Activated T-cell treated with anti-CD3 and anti-CD28 coated beads, Interleukin-2, amount 50 U/mL, for 72 hours (primary cell): ENCODE measurements at regions not wholly inside any gene's neighbourhood (a gene's known extent, or its start where the extent isn't known, plus 50 kb on each side); places are given as distances from the start of the nearest gene placed in this dataset.
"Not testable (repeated sequence)": the region's sequence is repeated elsewhere in the genome, so short reads cannot be mapped to it uniquely, and the experiment has no call there.

Source experiments
- ATAC-seq, 2 donors: fragments of 150-1000 bp; cut with Tn5 transposase; replicated peaks in 1 of 2; 2 replicates each; pipeline ENCODE4 v1.10.0; 2021; ENCODE audit warnings: moderate library complexity in 2 of 2, mild to moderate bottlenecking in 1 of 2
- DNase-seq, 2 donors: peaks; one replicate each; pipeline ENCODE4 v3.0.0; 2021 to 2022; ENCODE audit warnings: mixed read lengths in 1 of 2
- H3K27ac Mint-ChIP-seq: one replicate; pipeline ENCODE4 v1.8.0; 2022; ENCODE audit warnings: mild to moderate bottlenecking, moderate library complexity, mixed read lengths
- H3K27me3 Mint-ChIP-seq: one replicate; pipeline ENCODE4 v1.8.0; 2022; ENCODE audit warnings: low read depth, mixed read lengths
- H3K36me3 Mint-ChIP-seq, 2 donors: one replicate each; pipeline ENCODE4 v1.8.0; 2022; ENCODE audit warnings: mixed read lengths in 2 of 2, mild to moderate bottlenecking in 1 of 2; ENCODE audit not compliant: insufficient read depth in 2 of 2
- H3K4me1 Mint-ChIP-seq: one replicate; pipeline ENCODE4 v1.8.0; 2022; ENCODE audit warnings: low read depth, mixed read lengths
- H3K4me3 Mint-ChIP-seq, 2 donors: one replicate each; pipeline ENCODE4 v1.8.0; 2022; ENCODE audit warnings: mild to moderate bottlenecking in 2 of 2, mixed read lengths in 2 of 2, moderate library complexity in 2 of 2
- H3K9me3 Mint-ChIP-seq, 2 donors: one replicate each; pipeline ENCODE4 v1.8.0; 2022; ENCODE audit warnings: mixed read lengths in 2 of 2

GRCh38 chr5:82551192-82551591 is 273.0 kb upstream of the RPS23 start:
- no peaks in the 10 kb centered on the region for H3K36me3 Mint-ChIP-seq
- no peak overlapping the region for H3K4me3 Mint-ChIP-seq
- no peaks in the 10 kb centered on the region for H3K27me3 Mint-ChIP-seq
- ATAC-seq (no peak), DNase-seq (no peak)
- H3K27ac Mint-ChIP-seq = no peak overlapping the region
- no peaks in the 10 kb centered on the region for H3K4me1 Mint-ChIP-seq
- H3K9me3 Mint-ChIP-seq = no peaks in the 10 kb centered on the region

GRCh38 chr5:82549263-82549662 is 271.1 kb upstream of the RPS23 start:
- Mint-ChIP-seq H3K36me3 (no peaks in the 10 kb centered on the region), H3K27me3 (no peaks in the 10 kb centered on the region), H3K4me3 (no peak overlapping the region), H3K27ac (no peak overlapping the region), H3K4me1 (no peaks in the 10 kb centered on the region), H3K9me3 (no peaks in the 10 kb centered on the region)
- no peak for ATAC-seq
- DNase-seq = no peak

DNA sequence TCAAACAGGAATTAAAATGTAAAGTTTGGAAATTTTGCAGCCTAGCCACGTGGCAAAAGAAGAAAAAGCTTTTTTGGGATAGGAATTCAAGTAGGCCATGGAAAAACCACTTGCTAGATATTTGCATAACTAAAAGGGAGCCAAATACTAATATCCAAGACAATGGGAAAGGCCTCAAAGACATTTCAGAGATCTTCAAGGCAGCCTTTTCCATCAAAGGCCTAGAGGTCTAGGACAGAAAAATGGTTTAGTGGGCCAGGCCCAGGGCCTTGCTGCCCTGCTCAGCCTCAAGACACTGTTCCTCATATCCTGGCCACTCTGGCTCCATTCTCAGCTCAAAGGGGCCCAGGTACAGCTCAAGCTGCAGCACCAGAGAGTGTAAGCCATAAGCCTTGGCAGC is 265.9 kb upstream of the RPS23 start:
- H3K4me3 Mint-ChIP-seq = no peak overlapping the region
- H3K9me3 Mint-ChIP-seq = peaks cover 0 to 2% of the 10 kb centered on the region in 2 donors
- ATAC-seq (no peak), DNase-seq (no peak)
- no peaks in the 10 kb centered on the region for H3K4me1 Mint-ChIP-seq
- no peaks in the 10 kb centered on the region for H3K27me3 Mint-ChIP-seq
- H3K27ac Mint-ChIP-seq = no peak overlapping the region
- no peaks in the 10 kb centered on the region for H3K36me3 Mint-ChIP-seq

- peaks cover 22% of the 10 kb centered on the region for H3K27me3 Mint-ChIP-seq
- H3K9me3 Mint-ChIP-seq = peaks cover 0 to 2% of the 10 kb centered on the region in 2 donors
- DNase-seq = no peak
- H3K4me1 Mint-ChIP-seq = no peaks in the 10 kb centered on the region
- no peak overlapping the region for H3K4me3 Mint-ChIP-seq
- ATAC-seq = no peak
- H3K27ac Mint-ChIP-seq = no peak overlapping the region
- no peaks in the 10 kb centered on the region for H3K36me3 Mint-ChIP-seq
Measured at GRCh38 chr5:82540301-82540700, 262.1 kb upstream of the RPS23 start.

DNA sequence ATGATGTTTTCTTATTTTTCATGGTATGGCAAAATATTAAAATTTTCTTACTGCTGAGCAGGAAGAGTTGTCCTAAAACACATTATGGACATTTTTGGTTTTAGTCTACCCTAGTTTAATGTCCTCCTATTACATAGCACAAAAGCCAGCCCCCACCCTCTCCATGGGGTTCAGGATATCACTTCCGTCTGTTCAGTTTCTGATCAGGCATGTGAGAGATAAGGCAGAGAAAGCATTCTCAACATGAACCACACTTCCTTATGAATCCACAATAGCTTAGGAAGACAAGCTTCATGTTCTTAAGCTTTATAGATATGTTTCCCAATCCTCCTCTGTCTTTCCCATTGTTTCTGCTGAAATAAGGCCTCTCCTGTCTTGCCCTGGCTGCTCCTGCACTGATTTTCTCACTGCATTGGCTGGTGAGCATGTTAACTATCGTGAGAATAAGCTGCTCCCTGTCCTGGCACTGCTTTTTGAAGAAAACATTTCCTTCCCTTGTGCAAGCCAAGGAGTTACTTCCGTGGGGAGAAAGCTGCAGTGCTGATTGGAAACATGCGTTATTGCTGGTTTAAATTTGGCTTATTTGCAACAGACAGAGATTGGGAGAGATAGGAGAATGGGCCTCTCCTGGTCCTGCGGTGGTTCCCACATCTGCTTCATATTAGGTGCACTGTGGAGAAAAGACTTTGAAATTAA is 260.3 kb upstream of the RPS23 start:
- no peak overlapping the region for H3K4me3 Mint-ChIP-seq
- H3K4me1 Mint-ChIP-seq = no peaks in the 10 kb centered on the region
- DNase-seq = no peak
- H3K36me3 Mint-ChIP-seq = no peaks in the 10 kb centered on the region
- no peaks in the 10 kb centered on the region for H3K9me3 Mint-ChIP-seq
- peaks cover 25% of the 10 kb centered on the region for H3K27me3 Mint-ChIP-seq
- ATAC-seq = no peak
- H3K27ac Mint-ChIP-seq = no peak overlapping the region

DNA sequence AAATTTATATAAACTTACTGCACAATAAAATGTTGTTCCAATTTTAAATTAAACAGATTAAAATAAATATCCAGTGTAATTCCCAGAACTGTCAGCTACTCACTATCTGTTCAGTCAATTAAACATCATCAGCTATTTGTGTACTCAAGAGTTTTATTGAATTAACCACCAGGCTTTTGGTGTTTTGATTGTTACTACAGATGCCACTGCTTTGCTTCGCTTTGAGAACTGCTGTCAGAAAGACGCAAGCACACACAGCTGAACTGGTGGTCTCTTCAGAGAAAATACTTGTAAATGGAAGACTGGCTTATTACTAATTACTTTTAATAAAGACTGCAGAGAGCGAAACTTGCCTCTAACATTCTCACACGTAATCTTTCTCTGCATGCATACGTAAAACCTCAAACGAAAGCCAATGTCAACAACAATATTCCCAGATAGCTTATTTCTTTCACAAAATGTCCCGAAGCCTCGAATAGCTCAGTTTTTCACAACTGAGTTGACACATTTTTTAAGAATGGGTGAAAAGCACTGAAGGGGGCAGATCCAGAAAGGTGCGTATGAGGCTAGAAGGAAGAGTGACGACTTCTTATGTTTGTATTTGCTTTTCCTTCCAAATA is 259.6 kb upstream of the RPS23 start:
- Mint-ChIP-seq H3K27me3 (peaks cover 25% of the 10 kb centered on the region), H3K27ac (no peak overlapping the region), H3K36me3 (no peaks in the 10 kb centered on the region), H3K9me3 (no peaks in the 10 kb centered on the region), H3K4me1 (no peaks in the 10 kb centered on the region), H3K4me3 (no peak overlapping the region)
- no peak for DNase-seq
- no peak for ATAC-seq

GRCh38 chr5:82534986-82535385 is 256.8 kb upstream of the RPS23 start:
- H3K36me3 Mint-ChIP-seq = peaks cover 4 to 8% of the 10 kb centered on the region in 2 donors
- no peak overlapping the region for H3K4me3 Mint-ChIP-seq
- peaks cover 5 to 9% of the 10 kb centered on the region in 2 donors for H3K9me3 Mint-ChIP-seq
- H3K27me3 Mint-ChIP-seq = peaks cover 29% of the 10 kb centered on the region
- ATAC-seq = no peak
- no peak for DNase-seq
- H3K4me1 Mint-ChIP-seq = no peaks in the 10 kb centered on the region
- H3K27ac Mint-ChIP-seq = no peak overlapping the region

DNA sequence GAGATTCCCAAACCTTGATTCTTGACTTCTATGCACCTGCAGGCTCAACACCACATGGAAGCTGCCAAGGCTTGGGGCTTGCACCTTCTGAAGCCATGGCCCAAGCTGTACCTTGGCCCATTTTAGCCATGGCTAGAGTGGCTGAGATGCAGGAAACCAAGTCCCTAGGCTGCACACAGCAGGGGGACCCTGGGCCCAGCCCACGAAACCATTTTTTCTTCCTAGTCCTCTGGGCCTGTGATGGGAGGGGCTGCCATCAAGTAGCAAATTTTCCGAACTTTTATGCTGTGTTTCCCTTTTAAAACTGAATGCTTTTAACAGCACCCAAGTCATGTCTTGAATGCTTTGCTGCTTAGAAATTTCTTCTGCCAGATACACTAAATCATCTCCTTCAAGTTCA is 253.9 kb upstream of the RPS23 start:
- not testable (repeated sequence) for H3K4me3 Mint-ChIP-seq, H3K27ac Mint-ChIP-seq, H3K4me1 Mint-ChIP-seq, ATAC-seq, DNase-seq
- H3K9me3 Mint-ChIP-seq = peaks cover 10 to 15% of the 10 kb centered on the region in 2 donors
- peaks cover 9 to 12% of the 10 kb centered on the region in 2 donors for H3K36me3 Mint-ChIP-seq
- peaks cover 20% of the 10 kb centered on the region for H3K27me3 Mint-ChIP-seq

GRCh38 chr5:82526540-82526939 is 248.4 kb upstream of the RPS23 start:
- Mint-ChIP-seq H3K27me3 (peaks cover 10% of the 10 kb centered on the region), H3K4me3 (no peak overlapping the region), H3K9me3 (peaks cover 5 to 9% of the 10 kb centered on the region in 2 donors), H3K36me3 (peaks cover 5 to 6% of the 10 kb centered on the region in 2 donors), H3K27ac (no peak overlapping the region), H3K4me1 (peaks cover 10% of the 10 kb centered on the region)
- no peak for ATAC-seq
- no peak for DNase-seq

- Mint-ChIP-seq H3K36me3 (peaks cover 3 to 5% of the 10 kb centered on the region in 2 donors), H3K4me3 (no peak overlapping the region), H3K4me1 (peaks cover 10% of the 10 kb centered on the region), H3K27ac (no peak overlapping the region), H3K9me3 (peaks cover 5 to 6% of the 10 kb centered on the region in 2 donors), H3K27me3 (peaks cover 14% of the 10 kb centered on the region)
- no peak for DNase-seq
- no peak for ATAC-seq
Measured at GRCh38 chr5:82525626-82526025, 247.5 kb upstream of the RPS23 start.

DNA sequence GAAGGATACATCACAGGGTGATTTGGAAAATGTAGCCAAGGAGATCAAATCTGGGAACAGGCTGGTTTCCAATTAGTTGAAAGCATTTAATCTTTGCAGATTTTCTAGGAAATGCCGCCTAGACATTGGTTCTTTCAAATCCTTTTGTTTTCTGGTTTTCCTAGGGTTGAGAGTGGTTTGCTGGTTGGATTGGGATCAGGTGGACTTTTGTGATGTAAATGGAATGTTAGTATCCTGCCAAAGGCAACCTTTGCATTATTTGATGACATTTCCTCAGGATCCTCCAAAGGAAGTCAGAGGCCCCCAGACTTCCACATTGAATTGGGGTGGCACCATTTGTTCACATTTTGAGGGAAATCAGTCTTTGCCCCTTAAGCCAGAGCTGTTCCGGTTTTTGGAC is 245.5 kb upstream of the RPS23 start:
- H3K36me3 Mint-ChIP-seq = peaks cover 3 to 5% of the 10 kb centered on the region in 2 donors

DNA sequence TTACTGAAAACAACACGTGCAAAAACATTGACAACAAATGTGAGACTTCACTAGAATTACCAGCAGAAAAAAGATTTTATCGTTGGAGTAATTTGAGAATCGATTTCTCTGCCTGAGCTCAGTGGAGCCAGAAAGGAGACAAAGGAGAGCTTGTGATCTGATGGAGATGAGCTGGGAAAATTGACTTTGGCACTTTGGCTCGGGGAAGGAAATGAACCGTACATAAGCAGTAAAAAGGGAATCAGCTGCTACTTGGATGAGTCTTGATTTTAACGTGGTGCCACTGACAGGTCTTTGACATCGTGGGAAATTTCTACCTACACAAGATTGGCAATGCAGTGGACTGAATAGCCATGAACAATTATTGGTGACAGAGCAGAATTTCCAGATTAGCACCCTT is 244.7 kb upstream of the RPS23 start:
- Mint-ChIP-seq H3K27ac (no peak overlapping the region), H3K27me3 (peaks cover 16% of the 10 kb centered on the region), H3K36me3 (peaks cover 3% of the 10 kb centered on the region in 2 donors), H3K4me1 (peaks cover 10% of the 10 kb centered on the region), H3K4me3 (no peak overlapping the region), H3K9me3 (peaks cover 3 to 4% of the 10 kb centered on the region in 2 donors)
- DNase-seq (no peak), ATAC-seq (no peak)

More for the DNA sequence above, 245.5 kb upstream of the RPS23 start:
- ATAC-seq (no peak), DNase-seq (no peak)
- Mint-ChIP-seq H3K4me1 (peaks cover 10% of the 10 kb centered on the region), H3K4me3 (no peak overlapping the region), H3K27ac (no peak overlapping the region), H3K27me3 (peaks cover 16% of the 10 kb centered on the region), H3K9me3 (peaks cover 5 to 6% of the 10 kb centered on the region in 2 donors)

GRCh38 chr5:82521431-82522051 is 243.4 kb upstream of the RPS23 start:
- H3K4me1 Mint-ChIP-seq = peaks cover 6% of the 10 kb centered on the region
- no peaks in the 10 kb centered on the region for H3K36me3 Mint-ChIP-seq
- no peak overlapping the region for H3K27ac Mint-ChIP-seq
- DNase-seq (no peak), ATAC-seq (no peak)
- H3K4me3 Mint-ChIP-seq = no peak overlapping the region
- H3K9me3 Mint-ChIP-seq = no peaks in the 10 kb centered on the region
- peaks cover 16% of the 10 kb centered on the region for H3K27me3 Mint-ChIP-seq
